ENCODE measurements at regions not wholly inside any gene's neighbourhood (a gene's known extent, or its start where the extent isn't known, plus 50 kb on each side); places are given as distances from the start of the nearest gene placed in this dataset.

DNA sequence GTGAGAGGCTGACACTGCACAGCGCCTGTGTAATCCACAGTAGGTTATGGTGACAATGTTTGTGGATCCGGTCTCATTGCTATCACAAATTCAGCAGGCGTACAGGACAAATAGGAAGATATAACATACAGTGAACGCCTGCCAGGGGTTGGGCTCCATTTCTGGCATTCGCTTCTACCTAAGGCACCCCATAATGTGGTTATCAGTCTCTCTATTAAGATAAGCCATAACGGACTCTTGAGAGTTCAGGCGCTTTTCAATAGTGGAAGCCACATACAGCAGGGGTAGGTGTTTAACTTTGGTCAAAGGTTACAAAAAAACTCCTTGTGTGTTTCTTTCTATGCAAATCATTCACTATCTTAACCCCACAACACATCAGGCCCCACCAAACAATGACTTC, 72.8 kb downstream of the SIPA1L2 start:
- Histone ChIP-seq H3K27ac (replicated peaks) (no peak overlapping the region), H3K27me3 (ENCODE audit: insufficient read depth, poor library complexity, severe bottlenecking) (no peaks in the 10 kb centered on the region), H3K4me3 (replicated peaks; ENCODE audit: insufficient read depth, low read length) (no peak overlapping the region)
- no peak for DNase-seq (ENCODE audit: low read depth in 1 of 2, low spot score in 1 of 2)
- no peak for TF ChIP-seq POLR2AphosphoS5 (IDR thresholded peaks at IDR 0.05; ENCODE audit: low read depth)
- TF ChIP-seq SPI1 (IDR thresholded peaks at IDR 0.05; ENCODE audit: borderline replicate concordance, low read depth), result no peak
- TF ChIP-seq, protein P1, sequence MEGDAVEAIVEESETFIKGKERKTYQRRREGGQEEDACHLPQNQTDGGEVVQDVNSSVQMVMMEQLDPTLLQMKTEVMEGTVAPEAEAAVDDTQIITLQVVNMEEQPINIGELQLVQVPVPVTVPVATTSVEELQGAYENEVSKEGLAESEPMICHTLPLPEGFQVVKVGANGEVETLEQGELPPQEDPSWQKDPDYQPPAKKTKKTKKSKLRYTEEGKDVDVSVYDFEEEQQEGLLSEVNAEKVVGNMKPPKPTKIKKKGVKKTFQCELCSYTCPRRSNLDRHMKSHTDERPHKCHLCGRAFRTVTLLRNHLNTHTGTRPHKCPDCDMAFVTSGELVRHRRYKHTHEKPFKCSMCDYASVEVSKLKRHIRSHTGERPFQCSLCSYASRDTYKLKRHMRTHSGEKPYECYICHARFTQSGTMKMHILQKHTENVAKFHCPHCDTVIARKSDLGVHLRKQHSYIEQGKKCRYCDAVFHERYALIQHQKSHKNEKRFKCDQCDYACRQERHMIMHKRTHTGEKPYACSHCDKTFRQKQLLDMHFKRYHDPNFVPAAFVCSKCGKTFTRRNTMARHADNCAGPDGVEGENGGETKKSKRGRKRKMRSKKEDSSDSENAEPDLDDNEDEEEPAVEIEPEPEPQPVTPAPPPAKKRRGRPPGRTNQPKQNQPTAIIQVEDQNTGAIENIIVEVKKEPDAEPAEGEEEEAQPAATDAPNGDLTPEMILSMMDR (IDR thresholded peaks at IDR 0.05; ENCODE audit: insufficient read depth, low read length), result no peak

DNA sequence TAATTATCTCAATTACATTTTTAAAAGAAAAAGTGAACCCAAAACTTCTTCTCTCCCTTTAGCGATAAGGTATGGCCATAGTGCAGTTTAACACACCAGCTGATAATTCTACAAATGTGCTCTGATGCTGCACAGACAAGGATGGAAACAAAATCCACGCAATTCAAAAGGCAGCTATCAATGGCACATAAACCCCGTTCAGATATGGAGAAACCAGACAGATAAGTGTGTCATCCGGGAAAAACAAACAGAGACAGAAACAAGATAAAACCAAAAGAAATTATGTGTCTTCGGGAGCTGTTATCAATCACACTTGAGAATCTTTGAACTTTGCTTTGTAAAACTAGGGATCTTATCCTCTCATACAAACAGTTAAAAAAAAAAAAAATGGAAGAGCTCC, 73.6 kb downstream of the SIPA1L2 start:
- no peak for DNase-seq (ENCODE audit: low read depth in 1 of 2, low spot score in 1 of 2)
- H3K27me3 ChIP-seq (ENCODE audit: insufficient read depth, poor library complexity, severe bottlenecking), result no peaks in the 10 kb centered on the region
- TF ChIP-seq, protein P1 (IDR thresholded peaks at IDR 0.05; ENCODE audit: insufficient read depth, low read length), result no peak
- TF ChIP-seq SPI1 (IDR thresholded peaks at IDR 0.05; ENCODE audit: borderline replicate concordance, low read depth) (no peak), GABPA (IDR thresholded peaks at IDR 0.05; ENCODE audit: low read depth) (no peak), POLR2AphosphoS5 (IDR thresholded peaks at IDR 0.05; ENCODE audit: low read depth) (no peak)
- TF ChIP-seq, protein P2, sequence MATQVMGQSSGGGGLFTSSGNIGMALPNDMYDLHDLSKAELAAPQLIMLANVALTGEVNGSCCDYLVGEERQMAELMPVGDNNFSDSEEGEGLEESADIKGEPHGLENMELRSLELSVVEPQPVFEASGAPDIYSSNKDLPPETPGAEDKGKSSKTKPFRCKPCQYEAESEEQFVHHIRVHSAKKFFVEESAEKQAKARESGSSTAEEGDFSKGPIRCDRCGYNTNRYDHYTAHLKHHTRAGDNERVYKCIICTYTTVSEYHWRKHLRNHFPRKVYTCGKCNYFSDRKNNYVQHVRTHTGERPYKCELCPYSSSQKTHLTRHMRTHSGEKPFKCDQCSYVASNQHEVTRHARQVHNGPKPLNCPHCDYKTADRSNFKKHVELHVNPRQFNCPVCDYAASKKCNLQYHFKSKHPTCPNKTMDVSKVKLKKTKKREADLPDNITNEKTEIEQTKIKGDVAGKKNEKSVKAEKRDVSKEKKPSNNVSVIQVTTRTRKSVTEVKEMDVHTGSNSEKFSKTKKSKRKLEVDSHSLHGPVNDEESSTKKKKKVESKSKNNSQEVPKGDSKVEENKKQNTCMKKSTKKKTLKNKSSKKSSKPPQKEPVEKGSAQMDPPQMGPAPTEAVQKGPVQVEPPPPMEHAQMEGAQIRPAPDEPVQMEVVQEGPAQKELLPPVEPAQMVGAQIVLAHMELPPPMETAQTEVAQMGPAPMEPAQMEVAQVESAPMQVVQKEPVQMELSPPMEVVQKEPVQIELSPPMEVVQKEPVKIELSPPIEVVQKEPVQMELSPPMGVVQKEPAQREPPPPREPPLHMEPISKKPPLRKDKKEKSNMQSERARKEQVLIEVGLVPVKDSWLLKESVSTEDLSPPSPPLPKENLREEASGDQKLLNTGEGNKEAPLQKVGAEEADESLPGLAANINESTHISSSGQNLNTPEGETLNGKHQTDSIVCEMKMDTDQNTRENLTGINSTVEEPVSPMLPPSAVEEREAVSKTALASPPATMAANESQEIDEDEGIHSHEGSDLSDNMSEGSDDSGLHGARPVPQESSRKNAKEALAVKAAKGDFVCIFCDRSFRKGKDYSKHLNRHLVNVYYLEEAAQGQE (IDR thresholded peaks at IDR 0.05; ENCODE audit: insufficient replicate concordance, low read depth), result no peak
- H3K27ac ChIP-seq (replicated peaks), result no peak overlapping the region
- H3K4me3 ChIP-seq (replicated peaks; ENCODE audit: insufficient read depth, low read length), result no peak overlapping the region

DNA sequence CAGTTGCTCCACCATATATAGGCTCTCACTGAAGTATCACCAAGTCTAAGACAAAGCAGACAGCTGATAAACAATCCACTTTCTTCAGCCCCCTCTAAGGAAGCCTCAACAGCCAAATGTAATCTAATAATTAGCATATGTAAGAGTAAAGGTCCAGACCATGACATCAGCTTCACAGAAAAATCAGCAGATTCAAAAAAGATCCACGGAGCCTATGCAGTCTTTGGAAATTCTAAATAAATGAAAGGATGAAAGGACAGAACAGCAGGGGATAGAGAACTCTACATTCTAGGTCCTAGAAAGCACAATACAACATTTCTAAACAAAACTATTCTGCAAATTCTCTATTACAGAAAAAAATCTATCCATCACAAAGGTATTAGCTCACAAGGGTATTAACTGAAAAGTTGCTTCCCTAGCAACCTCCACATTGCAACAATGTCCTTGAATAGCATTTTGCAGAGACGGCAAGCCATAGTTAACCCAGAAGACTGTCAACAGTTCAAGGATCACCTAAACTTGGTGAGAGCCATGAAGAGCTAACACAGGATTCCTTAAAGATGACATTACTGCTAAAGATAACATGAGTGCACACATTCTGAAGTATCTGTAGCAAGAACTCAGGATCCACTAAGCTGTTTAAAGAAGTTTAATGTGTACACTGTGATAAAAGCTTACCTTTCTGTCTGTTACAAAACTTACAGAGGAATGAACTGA, 74.3 kb downstream of the SIPA1L2 start:
- TF ChIP-seq, protein P1 (IDR thresholded peaks at IDR 0.05; ENCODE audit: insufficient read depth, low read length), result no peak
- TF ChIP-seq, protein P2 (IDR thresholded peaks at IDR 0.05; ENCODE audit: insufficient replicate concordance, low read depth), result no peak
- no peak for TF ChIP-seq POLR2AphosphoS5 (IDR thresholded peaks at IDR 0.05; ENCODE audit: low read depth)
- no peak for TF ChIP-seq SPI1 (IDR thresholded peaks at IDR 0.05; ENCODE audit: borderline replicate concordance, low read depth)
- TF ChIP-seq GABPA (IDR thresholded peaks at IDR 0.05; ENCODE audit: low read depth), result no peak
- H3K27me3 ChIP-seq (ENCODE audit: insufficient read depth, poor library complexity, severe bottlenecking), result no peaks in the 10 kb centered on the region
- no peak overlapping the region for H3K27ac ChIP-seq (replicated peaks)
- no peak for DNase-seq (ENCODE audit: low read depth in 1 of 2, low spot score in 1 of 2)
- H3K4me3 ChIP-seq (replicated peaks; ENCODE audit: insufficient read depth, low read length), result no peak overlapping the region

DNA sequence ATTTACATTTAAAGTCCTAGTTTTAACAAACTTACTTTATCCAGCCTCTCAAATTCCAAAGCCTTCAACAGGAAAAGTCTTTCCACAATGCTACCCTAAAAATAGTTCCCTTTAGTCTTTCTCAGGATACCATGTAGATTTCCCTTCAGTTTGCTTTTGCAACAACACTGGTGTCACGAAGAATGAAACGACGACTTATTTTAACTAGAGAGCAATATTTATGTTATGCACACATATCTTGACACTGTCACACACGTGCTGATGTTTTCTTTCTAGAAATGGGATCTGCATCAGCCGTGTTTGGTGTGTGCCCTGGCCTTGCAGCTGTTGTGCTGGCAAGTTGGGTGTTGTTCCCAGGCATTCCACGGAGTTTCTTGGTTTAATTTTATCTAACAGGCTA, 75.5 kb downstream of the SIPA1L2 start:
- Histone ChIP-seq H3K4me3 (replicated peaks; ENCODE audit: insufficient read depth, low read length) (no peak overlapping the region), H3K27ac (replicated peaks) (no peak overlapping the region), H3K27me3 (ENCODE audit: insufficient read depth, poor library complexity, severe bottlenecking) (peaks cover 3% of the 10 kb centered on the region)
- no peak for DNase-seq (ENCODE audit: low read depth in 1 of 2, low spot score in 1 of 2)
- TF ChIP-seq, protein P2 (IDR thresholded peaks at IDR 0.05; ENCODE audit: insufficient replicate concordance, low read depth), result no peak
- TF ChIP-seq SPI1 (IDR thresholded peaks at IDR 0.05; ENCODE audit: borderline replicate concordance, low read depth), result no peak
- TF ChIP-seq POLR2AphosphoS5 (IDR thresholded peaks at IDR 0.05; ENCODE audit: low read depth), result no peak
